AG04449 (cell line): ENCODE measurements at regions not wholly inside any gene's neighbourhood (a gene's known extent, or its start where the extent isn't known, plus 50 kb on each side); places are given as distances from the start of the nearest gene placed in this dataset.

Experiments used
- CTCF ChIA-PET: fragments of 350-600 bp; formaldehyde crosslinking; extraction: SDS; loops from one replicate; lab custom pipeline; 2021; ENCODE audit warnings: antibody characterized with exemption; lab: Yijun Ruan, JAX
- POLR2A ChIA-PET: fragments of 400-600, 350-600 bp; formaldehyde crosslinking; extraction: SDS; loops from one replicate; lab custom pipeline; 2020; ENCODE audit warnings: antibody characterized with exemption, inconsistent platforms; lab: Yijun Ruan, JAX
- DNase-seq: peaks from one replicate; pipeline ENCODE4 v3.0.0-alpha.2; 2010; ENCODE audit warnings: low read depth, low spot score
- H3K4me3 ChIP-seq: 2 replicates; pipeline ENCODE4 v1.5.1; 2011; ENCODE audit warnings: low read depth, mild to moderate bottlenecking, control low read depth, low read length
- CTCF ChIP-seq: IDR thresholded peaks from one replicate; pipeline ENCODE4 v1.5.1; 2011; ENCODE audit warnings: mild to moderate bottlenecking, moderate library complexity, low read length, control low read depth, inconsistent platforms; ENCODE audit not compliant: insufficient read depth; ENCODE audit errors: missing control alignments

- DNase-seq = no peak
- no peak for TF ChIP-seq CTCF
- POLR2A ChIA-PET = interaction anchor here (1.6 kb wide), 1 partner anchor 31 kb away, joined by 6 read pairs; no protein-coding TSS in a partner anchor
- CTCF ChIA-PET = interaction anchor here (1.2 to 1.3 kb wide), 2 partner anchors 10 to 23 kb away, joined by 3 to 4 read pairs; no protein-coding TSS in a partner anchor
- no peak overlapping the region for H3K4me3 ChIP-seq
Observed at GRCh38 chr2:120590841-120591240, 144.8 kb upstream of the GLI2 start.

GRCh38 chr2:120591572-120591971, 144.1 kb upstream of the GLI2 start:
- CTCF ChIA-PET = interaction anchor here (1.2 to 1.3 kb wide), 2 partner anchors 9 to 22 kb away, joined by 3 to 4 read pairs; no protein-coding TSS in a partner anchor
- no peak overlapping the region for H3K4me3 ChIP-seq
- POLR2A ChIA-PET = interaction anchor here (1.6 kb wide), 1 partner anchor 32 kb away, joined by 6 read pairs; no protein-coding TSS in a partner anchor
- no peak for TF ChIP-seq CTCF
- DNase-seq = no peak

- TF ChIP-seq CTCF = no peak
- no peak overlapping the region for H3K4me3 ChIP-seq
- POLR2A ChIA-PET = interaction anchor here (1.6 kb wide), 1 partner anchor 33 kb away, joined by 6 read pairs; no protein-coding TSS in a partner anchor
- DNase-seq = no peak
- CTCF ChIA-PET = interaction anchor here (1.3 kb wide), 1 partner anchor 8 kb away, joined by 4 read pairs; no protein-coding TSS in a partner anchor
Observed at GRCh38 chr2:120592084-120592483, 143.6 kb upstream of the GLI2 start.

GRCh38 chr2:120593921-120594686, 141.6 kb upstream of the GLI2 start:
- TF ChIP-seq CTCF = no peak
- ChIA-PET CTCF (interaction anchor here (2.3 kb wide), 1 partner anchor 10 kb away, joined by 8 read pairs; no protein-coding TSS in a partner anchor), POLR2A (no interaction called here)
- no peak for DNase-seq
- H3K4me3 ChIP-seq = no peak overlapping the region

- ChIA-PET POLR2A (no interaction called here), CTCF (interaction anchor here (1.0 to 2.3 kb wide), 5 partner anchors 11 to 80 kb away, joined by 3 to 10 read pairs (median 5); no protein-coding TSS in a partner anchor)
- no peak for DNase-seq
- H3K4me3 ChIP-seq = no peak overlapping the region
- no peak for TF ChIP-seq CTCF
Observed at GRCh38 chr2:120594856-120595685, 140.6 kb upstream of the GLI2 start.

GRCh38 chr2:120595739-120596138, 139.9 kb upstream of the GLI2 start:
- POLR2A ChIA-PET = no interaction called here
- H3K4me3 ChIP-seq = no peak overlapping the region
- no peak for DNase-seq
- CTCF ChIA-PET = interaction anchor here (1.0 to 2.3 kb wide), 5 partner anchors 11 to 80 kb away, joined by 3 to 10 read pairs (median 5); no protein-coding TSS in a partner anchor
- no peak for TF ChIP-seq CTCF
